Femur (tissue), 1 donor: ENCODE measurements at regions not wholly inside any gene's neighbourhood (a gene's known extent, or its start where the extent isn't known, plus 50 kb on each side); places are given as distances from the start of the nearest gene placed in this dataset.
"Not testable (repeated sequence)": the region's sequence is repeated elsewhere in the genome, so short reads cannot be mapped to it uniquely, and the experiment has no call there.

Source experiments
- DNase-seq: peaks from one replicate; pipeline ENCODE4 v3.0.0-alpha.2; 2017

DNA sequence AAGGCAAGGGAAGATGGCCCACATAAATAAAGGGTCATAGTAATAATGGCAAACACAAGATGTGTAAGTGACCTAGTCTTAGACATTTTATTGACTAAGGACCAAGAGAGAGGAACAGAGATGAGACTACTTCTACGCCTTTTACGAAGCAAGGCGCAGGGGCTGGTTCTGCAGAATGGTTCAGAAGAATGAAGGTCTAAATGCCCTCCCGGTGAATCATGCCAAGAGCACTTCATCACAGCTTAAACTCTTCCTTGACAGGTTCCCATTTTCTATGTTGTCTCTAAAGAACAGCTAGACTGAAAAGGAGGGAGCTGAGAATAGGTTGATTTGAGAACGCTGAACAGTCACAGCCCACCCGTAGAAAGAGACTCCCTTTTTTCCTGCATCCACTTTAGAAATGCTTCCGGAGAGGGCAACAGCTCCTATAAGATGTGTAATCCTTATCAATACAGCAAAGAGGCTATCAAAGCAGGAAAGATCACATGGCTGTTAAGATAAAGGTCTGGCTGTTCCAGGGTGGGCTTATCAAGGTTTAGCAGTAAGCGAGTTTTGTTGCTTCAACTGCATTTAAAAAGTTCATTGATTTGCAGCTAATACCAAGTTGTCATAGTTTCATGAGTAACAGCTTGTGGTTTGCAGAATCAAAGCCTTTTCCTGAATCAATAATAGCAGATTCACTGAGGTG, 93.4 kb upstream of the AUTS2 start:
- no peak for DNase-seq

GRCh38 chr7:69508736-69509135, 89.5 kb upstream of the AUTS2 start:
- DNase-seq, result no peak

GRCh38 chr7:69510114-69510513, 88.2 kb upstream of the AUTS2 start:
- no peak for DNase-seq

DNA sequence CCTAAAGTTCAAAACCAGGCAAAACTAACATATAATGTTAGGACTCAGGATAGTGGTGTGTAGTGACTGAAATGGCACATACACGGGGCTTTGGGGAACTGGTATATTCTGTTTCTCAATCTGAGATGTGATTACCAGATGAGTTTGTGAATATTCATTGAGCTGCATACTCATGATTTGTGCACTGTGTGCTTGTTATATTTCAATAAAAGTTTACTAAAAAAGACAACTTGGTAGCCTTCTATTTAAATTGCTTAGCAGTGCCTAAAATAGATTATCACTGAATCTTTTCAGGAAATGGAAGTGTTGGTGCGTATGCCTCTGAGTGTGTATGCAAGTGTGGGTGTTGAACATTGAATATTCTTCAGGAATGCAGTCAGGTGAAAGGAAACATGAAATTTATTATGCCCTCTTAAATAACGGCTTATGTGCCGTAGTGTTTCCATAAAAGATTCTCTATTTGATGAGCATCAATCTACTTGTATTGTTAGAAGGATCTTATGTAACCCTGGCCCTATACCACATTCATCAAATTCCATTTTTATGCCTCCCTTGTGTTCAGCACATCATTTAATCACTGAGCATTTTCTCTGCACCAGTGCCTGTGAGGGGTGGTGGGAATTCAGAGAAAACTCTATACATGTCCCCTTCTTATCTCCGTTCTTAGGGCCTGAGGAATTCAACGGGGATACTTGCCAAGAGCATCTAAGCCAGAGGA, 82.6 kb upstream of the AUTS2 start:
- DNase-seq, result no peak

GRCh38 chr7:69516238-69516820, 81.9 kb upstream of the AUTS2 start:
- no peak for DNase-seq

GRCh38 chr7:69517985-69518704, 80.1 kb upstream of the AUTS2 start:
- DNase-seq, result peak; percentile 23

DNA sequence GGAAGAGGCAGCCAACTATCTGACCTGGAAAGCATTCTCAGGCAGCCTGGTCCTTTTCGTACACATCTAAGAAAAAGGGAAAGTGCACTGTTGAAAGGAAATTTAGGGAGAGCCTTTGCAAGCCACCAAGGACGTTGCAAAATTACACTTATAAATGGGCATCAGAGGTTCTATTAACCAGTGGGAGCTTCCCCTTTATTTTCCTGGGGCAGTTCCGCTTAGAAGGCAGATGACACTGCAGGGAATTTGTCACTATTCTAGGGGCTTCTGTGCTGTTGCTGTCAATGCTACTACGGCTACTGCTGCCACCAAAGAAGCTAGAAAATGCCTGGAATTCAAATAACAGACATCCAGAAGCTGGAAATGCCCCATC, 79.6 kb upstream of the AUTS2 start:
- no peak for DNase-seq

GRCh38 chr7:69526570-69526969, 71.7 kb upstream of the AUTS2 start:
- DNase-seq, result no peak

DNA sequence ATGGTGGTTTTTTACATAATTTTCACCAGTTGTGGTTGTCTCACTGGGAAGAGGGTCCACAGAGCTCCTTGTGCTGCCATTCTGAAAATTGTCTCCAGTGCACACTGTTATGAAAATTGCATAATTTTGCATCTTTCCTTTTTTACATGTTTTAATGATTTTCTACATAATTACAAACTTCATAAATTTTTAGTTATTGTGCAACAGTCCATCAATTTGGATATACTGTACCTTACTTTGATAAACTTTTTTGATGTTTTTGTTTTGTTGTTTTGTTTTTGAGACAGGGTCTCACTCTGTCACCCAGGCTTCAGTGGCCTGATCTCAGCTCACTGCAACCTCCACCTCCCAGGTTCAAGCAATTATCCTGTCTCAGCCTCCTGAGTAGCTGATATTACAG, 70.6 kb upstream of the AUTS2 start:
- no peak for DNase-seq

GRCh38 chr7:69531050-69531449, 67.2 kb upstream of the AUTS2 start:
- DNase-seq, result no peak

DNA sequence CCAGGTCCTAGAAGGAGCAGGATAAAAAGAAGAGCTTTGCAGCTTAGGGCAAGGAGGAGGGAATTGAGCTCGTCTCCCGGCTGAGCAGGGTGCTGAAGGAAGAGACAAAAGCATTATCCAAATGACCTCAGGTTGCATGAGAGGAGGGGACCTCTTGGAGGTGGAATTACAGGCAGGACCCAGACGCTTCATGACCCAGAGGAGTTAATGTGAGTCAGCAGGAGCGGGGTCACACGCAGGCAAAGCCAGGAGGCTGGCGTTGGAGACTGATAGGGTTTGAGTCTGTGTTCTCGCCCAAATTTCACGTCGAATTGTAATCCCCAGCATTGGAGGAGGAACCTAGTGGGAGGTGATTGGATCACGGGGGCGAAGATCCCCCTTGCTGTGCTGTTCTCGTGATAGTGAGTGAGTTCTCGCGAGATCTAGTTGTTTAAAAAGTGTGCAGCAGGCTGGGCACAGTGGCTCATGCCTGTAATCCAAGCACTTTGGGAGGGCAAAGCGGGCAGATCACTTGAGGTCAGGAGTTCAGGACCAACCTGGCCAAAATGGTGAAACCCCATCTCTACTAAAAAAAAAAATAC, 63.7 kb upstream of the AUTS2 start:
- DNase-seq, result no peak

DNA sequence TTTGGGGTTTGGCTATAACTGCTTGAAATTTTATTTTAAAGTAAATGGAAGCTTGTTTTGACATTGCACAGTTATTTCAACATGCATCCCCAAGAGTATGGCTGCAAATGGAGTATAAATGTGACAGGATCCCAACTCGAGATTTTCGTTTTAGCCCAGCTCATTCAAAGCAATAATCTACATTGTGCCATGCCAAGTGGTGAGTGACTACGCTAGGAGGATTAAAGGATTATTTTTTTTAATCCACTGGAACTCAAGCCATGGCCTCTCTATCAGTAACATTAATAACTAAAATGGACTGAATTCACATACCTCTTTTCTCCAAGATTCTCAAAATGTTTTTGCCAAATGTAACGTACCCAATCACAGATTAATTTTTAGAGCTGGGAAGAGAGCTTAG, 60.6 kb upstream of the AUTS2 start:
- no peak for DNase-seq

- no peak for DNase-seq
These were observed 58.7 kb upstream of the AUTS2 start for GRCh38 chr7:69539531-69539930.

GRCh38 chr7:69540287-69540686, 58.0 kb upstream of the AUTS2 start:
- no peak for DNase-seq

- DNase-seq, result not testable (repeated sequence)
These were observed 56.4 kb upstream of the AUTS2 start for GRCh38 chr7:69541779-69542432.

GRCh38 chr7:69545175-69545574, 53.1 kb upstream of the AUTS2 start:
- DNase-seq, result no peak
